Stimulated activated effector memory CD8-positive, alpha-beta T cell treated with anti-CD3 and anti-CD28 coated beads, Interleukin-12 subunit alpha, Interleukin-12 subunit beta, amount 100 ng/mL, for 72 hours (primary cell): ENCODE measurements at regions not wholly inside any gene's neighbourhood (a gene's known extent, or its start where the extent isn't known, plus 50 kb on each side); places are given as distances from the start of the nearest gene placed in this dataset.
A peak's percentile ranks its signal among the peaks of the same experiment; 100 is the strongest.
"Not testable (repeated sequence)": the region's sequence is repeated elsewhere in the genome, so short reads cannot be mapped to it uniquely, and the experiment has no call there.

Source experiments
- ATAC-seq: fragments of 150-1000 bp; cut with Tn5 transposase; 2 replicates; pipeline ENCODE4 v1.10.0; 2021
- DNase-seq, 2 donors: peaks; one replicate each; pipeline ENCODE4 v3.0.0; 2021 to 2022; ENCODE audit warnings: low spot score in 2 of 2
- H3K27ac Mint-ChIP-seq: one replicate; pipeline ENCODE4 v1.8.0; 2022; ENCODE audit warnings: mild to moderate bottlenecking, mixed read lengths
- H3K36me3 Mint-ChIP-seq: one replicate; pipeline ENCODE4 v1.8.0; 2022; ENCODE audit warnings: mild to moderate bottlenecking, mixed read lengths
- H3K4me1 Mint-ChIP-seq: one replicate; pipeline ENCODE4 v1.8.0; 2022; ENCODE audit warnings: mixed read lengths
- H3K4me3 Mint-ChIP-seq: one replicate; pipeline ENCODE4 v1.8.0; 2022; ENCODE audit warnings: mild to moderate bottlenecking, mixed read lengths
- H3K9me3 Mint-ChIP-seq: one replicate; pipeline ENCODE4 v1.8.0; 2022; ENCODE audit warnings: mixed read lengths

DNA sequence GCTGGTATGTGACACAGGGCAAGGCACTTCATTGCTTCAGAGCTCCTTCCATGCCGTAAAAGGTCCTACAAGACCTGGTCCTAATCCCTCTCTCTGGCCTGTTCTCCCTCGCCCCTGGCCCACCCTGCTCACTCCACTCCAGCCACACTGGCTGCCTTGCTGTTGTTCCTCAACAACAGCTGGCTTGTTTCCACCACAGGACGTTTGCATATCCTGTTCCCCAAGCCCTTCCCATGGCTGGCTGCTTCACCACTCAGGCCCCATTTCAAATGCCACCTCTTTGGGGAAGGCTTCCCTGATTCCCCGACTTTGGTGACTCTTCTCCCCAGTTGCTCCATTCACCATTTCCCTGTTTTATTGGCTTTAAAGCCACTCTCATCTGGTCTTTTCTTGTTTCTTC is 129.1 kb upstream of the ALDH3B2 start:
- ATAC-seq, H3K9me3 Mint-ChIP-seq: not testable (repeated sequence)

DNA sequence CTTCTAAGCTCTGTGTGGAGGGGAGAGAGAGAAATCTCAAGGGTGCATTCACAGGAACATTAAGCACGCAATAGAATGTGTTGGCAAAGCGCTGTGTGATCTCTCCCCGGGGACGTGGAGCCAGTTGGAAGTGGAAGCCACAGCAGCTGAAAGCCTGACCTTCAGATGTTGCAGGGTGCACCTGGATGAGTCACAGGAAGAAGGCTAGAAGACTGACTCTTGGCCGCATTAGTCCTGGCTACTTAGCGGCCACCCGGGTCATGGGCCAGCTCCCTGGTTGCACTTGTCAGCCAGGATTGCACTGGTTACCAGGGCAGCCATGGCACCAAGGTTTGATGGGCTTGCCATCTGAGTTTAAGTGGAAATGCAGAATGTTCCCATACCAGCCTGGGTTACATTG is 128.6 kb upstream of the ALDH3B2 start:
- not testable (repeated sequence) for H3K27ac Mint-ChIP-seq, H3K9me3 Mint-ChIP-seq, H3K4me3 Mint-ChIP-seq, DNase-seq, ATAC-seq, H3K36me3 Mint-ChIP-seq
- peaks cover 18% of the 10 kb centered on the region for H3K4me1 Mint-ChIP-seq

More for the DNA sequence above, 129.1 kb upstream of the ALDH3B2 start:
- not testable (repeated sequence) for H3K4me3 Mint-ChIP-seq, H3K36me3 Mint-ChIP-seq, DNase-seq, H3K27ac Mint-ChIP-seq
- H3K4me1 Mint-ChIP-seq: peaks cover 18% of the 10 kb centered on the region

DNA sequence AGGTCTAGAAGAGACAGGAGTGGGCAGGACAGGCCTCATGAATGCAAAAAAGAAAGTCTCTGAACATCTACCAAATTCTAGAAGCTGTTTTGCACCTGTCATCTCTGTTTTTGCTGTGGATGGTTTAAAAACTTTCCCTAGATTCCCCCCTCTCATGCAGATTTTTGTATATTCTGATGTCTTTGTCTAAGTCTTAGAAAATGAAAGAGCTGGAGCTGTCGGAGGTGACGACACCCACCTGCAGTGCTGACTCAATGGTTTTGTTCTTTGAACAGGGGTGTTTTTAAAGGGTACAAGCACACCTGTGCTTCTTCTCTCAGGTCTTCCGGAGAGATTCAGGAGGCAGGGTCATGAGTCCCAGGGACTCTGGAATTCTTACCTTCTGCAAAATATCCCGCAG is 128.2 kb upstream of the ALDH3B2 start:
- not testable (repeated sequence) for H3K9me3 Mint-ChIP-seq, H3K4me3 Mint-ChIP-seq, ATAC-seq, H3K36me3 Mint-ChIP-seq, DNase-seq, H3K27ac Mint-ChIP-seq
- peaks cover 18% of the 10 kb centered on the region for H3K4me1 Mint-ChIP-seq

DNA sequence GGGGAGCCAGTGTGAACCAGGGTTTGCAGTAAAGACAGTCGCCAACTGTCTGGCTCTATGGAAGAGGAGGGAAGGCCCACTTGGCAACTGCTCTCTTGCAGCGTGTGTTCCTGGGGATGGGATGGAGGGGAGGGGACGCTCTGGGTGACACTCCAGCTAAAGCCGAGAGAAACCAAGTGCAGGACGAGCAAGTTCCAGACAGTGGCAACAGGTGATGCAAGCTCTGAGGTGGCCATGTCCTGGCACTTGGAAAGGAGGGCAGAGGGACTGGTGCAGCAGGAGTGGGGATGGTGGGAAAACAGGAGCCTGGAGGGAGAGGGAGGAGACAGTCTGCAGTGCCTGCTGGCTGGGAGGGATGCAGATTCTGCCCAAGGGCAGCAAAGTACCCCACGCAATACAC is 127.0 kb upstream of the ALDH3B2 start:
- not testable (repeated sequence) for H3K27ac Mint-ChIP-seq, H3K4me3 Mint-ChIP-seq, ATAC-seq, H3K36me3 Mint-ChIP-seq, DNase-seq, H3K9me3 Mint-ChIP-seq
- H3K4me1 Mint-ChIP-seq: peaks cover 14% of the 10 kb centered on the region

DNA sequence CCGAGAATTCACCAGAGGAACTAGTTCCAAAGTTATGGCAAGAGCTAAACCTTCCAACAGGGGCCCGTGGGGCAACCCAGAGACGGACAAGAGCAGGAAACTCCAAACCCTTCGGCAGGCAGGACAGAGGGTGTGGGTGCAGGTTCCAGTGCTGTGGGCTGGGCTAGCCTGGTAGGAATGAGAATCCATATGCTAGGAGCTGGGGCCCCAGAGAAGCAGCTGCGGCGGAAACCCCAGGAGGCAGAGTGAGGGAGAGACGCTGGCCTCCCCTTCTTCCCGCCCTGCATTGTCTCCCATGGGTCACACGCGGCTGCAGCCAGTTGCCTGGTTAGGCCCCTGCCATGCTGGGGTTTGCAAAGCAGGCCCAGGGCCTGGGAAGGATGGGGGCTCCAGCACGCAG is 126.2 kb upstream of the ALDH3B2 start:
- ATAC-seq, H3K9me3 Mint-ChIP-seq, DNase-seq, H3K4me3 Mint-ChIP-seq, H3K27ac Mint-ChIP-seq, H3K36me3 Mint-ChIP-seq: not testable (repeated sequence)
- peaks cover 12% of the 10 kb centered on the region for H3K4me1 Mint-ChIP-seq

DNA sequence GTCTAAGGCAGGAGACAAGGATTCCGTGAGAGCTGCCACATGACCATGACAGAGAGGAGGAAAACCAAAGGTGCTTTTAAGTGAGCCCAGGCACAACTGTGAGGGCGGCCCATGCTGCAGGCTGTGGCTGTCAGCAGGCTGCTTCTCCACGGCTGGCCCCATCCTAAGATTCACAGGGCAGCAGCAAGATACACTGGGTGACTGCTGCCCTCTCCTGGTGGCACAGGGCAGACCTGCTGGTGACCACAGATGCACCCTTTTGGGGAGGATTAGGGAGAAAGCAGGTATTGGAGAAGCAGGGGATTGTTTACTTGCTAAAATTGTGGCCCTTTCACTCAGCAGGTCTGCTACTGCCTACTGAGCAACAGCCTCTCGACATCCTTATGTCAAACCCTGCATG is 125.4 kb upstream of the ALDH3B2 start:
- H3K36me3 Mint-ChIP-seq, DNase-seq, H3K27ac Mint-ChIP-seq, H3K9me3 Mint-ChIP-seq, ATAC-seq, H3K4me3 Mint-ChIP-seq: not testable (repeated sequence)
- peaks cover 12% of the 10 kb centered on the region for H3K4me1 Mint-ChIP-seq

DNA sequence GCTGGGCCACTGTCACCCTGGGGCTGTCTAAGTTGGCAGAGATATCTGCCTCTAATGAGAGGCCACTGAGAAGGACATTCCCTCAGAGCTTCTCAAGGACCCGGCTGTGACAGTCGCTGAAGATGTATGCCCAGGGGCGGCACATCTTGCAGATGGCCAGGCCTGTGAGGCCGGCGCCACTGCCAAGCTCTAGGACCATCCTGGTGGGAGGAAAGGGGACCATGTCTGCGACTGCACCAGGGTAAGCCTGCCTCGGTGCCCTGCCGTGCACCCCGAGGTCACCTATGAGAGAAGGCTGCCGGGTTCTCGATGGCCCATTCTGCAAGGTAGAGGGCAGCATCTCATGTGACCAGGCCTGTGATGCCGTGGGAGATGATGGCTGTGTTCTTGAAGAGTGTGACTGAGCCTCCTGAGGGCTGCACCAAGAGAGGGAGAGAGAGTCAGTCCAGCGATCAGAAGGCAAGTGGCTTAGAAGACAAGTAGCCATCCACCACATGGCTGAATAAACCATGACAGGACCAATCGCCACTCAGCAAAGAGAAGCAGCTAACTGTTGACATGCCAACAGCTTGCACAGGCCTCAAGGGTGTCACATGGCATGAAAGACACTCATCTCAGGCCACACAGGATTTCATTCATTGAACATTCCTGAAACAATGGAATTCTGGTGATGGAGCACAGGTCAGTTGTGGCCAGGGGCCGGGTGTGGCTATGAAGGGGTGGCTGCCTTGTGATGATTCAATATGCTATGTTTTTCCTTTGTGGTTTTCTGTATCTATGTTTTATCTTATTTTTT is 123.5 kb upstream of the ALDH3B2 start:
- H3K36me3 Mint-ChIP-seq, H3K9me3 Mint-ChIP-seq, H3K27ac Mint-ChIP-seq, H3K4me3 Mint-ChIP-seq, ATAC-seq, H3K4me1 Mint-ChIP-seq, DNase-seq: not testable (repeated sequence)

DNA sequence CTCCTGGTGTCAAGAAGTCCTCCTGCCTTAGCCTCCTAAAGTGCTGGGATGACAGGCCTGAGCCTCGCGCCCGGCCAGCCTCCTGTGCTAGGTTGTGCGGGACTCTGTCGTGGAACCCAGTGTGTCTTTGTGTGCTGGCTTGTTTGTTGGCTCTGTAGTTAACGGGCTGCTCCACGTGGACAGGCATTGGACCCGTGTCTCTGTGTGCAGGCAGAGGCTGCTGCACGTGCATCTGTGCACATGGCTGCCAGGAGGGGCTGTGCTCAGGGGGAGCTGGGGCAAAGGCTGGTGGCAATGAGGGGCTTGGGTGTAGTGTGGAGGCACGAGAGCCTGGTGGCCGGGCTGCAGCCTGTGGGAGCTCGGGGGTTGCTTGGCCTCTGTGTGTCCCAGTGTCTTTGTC is 121.3 kb upstream of the ALDH3B2 start:
- Mint-ChIP-seq H3K4me1 (peaks cover 13% of the 10 kb centered on the region), H3K27ac (no peak overlapping the region), H3K9me3 (no peaks in the 10 kb centered on the region), H3K4me3 (no peak overlapping the region), H3K36me3 (no peaks in the 10 kb centered on the region)
- DNase-seq (no peak), ATAC-seq (no peak)

DNA sequence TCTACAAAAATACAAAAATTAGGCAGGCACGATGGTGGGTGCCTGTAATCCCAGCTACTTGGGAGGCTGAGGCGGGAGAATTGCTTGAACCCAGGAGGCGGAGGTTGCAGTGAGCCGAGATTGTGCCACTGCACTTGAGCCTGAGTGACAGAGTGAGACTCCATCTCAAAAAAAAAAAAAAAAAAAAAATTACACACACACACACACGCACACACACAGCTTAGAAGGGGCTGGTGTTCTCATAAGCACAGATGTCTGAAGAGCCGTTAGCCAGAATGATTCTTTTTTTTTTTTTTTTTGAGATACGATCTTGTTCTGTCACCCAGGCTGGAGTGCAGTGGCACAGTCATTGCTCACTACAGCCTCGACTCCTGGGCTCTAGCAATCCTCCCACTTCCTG is 119.3 kb upstream of the ALDH3B2 start:
- H3K9me3 Mint-ChIP-seq, DNase-seq, H3K4me3 Mint-ChIP-seq, H3K27ac Mint-ChIP-seq, H3K36me3 Mint-ChIP-seq, ATAC-seq: not testable (repeated sequence)
- H3K4me1 Mint-ChIP-seq: peaks cover 13% of the 10 kb centered on the region

DNA sequence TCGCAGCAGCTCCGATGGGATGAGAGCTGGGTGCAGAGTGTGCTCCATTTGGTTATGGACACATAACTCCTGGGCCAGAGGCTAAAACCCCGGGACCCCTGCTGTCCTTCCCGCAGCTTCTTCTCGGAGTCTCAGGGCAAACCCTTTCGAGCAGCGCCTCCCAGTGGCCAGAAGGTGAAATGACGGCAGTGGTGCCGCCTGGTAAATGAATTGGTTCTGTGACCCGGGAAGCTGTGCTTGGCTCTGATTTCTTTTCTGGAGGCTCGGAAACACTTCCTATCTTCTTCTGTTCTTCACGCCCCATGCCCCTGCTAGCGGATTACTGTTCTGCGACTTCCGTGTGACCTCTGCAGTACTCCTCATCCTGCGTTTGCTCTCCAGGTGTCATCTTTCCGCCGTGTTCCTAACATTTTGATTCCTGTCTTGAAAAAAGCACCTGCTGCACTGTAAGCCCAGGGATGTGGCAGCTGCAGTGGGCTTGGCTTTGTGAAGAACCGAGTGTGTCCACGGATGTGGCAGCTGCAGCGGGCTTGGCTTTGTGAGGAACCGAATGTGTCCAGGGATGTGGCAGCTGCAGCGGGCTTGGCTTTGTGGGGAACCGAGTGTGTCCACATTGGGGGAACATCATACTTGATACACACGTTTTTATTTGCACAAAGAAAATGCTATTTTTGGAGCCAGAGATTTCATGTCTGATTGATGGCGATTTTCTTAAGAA is 118.0 kb upstream of the ALDH3B2 start:
- not testable (repeated sequence) for H3K36me3 Mint-ChIP-seq, ATAC-seq, H3K27ac Mint-ChIP-seq, H3K9me3 Mint-ChIP-seq
- Mint-ChIP-seq H3K4me1 (peaks cover 13% of the 10 kb centered on the region), H3K4me3 (peak overlapping the region; percentile 30)
- peak; percentile 25 to 73 for DNase-seq

DNA sequence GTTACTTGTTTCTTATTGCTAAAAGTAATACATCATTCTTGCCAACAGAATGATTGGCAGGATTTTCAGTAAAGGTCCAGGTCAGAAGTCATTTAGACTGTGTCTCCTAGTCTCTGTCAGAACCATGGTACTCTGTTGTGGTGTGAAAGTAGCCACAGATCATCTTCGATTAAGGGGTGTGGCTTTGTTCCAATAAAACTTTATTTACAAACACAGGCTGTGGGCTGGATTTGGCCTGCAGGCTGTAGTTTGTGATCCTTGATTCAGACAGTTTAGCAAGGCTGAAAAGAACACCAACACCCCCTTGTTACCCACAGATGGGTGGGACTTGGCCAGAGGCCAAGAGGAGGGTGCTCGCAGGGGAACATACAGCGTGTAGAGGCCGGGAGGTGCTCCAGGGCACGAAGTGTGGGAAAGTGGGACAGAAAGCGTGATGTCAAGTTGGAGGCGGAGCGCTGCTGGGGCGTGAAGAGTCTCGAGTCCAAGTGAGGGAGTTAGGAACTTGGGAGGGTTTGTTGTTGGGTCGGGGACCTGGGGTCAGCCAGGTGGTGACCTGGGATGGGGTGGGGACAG is 117.3 kb upstream of the ALDH3B2 start:
- H3K36me3 Mint-ChIP-seq, ATAC-seq, H3K27ac Mint-ChIP-seq, H3K9me3 Mint-ChIP-seq, DNase-seq: not testable (repeated sequence)
- Mint-ChIP-seq H3K4me3 (peak overlapping the region; percentile 30), H3K4me1 (peaks cover 13% of the 10 kb centered on the region)

DNA sequence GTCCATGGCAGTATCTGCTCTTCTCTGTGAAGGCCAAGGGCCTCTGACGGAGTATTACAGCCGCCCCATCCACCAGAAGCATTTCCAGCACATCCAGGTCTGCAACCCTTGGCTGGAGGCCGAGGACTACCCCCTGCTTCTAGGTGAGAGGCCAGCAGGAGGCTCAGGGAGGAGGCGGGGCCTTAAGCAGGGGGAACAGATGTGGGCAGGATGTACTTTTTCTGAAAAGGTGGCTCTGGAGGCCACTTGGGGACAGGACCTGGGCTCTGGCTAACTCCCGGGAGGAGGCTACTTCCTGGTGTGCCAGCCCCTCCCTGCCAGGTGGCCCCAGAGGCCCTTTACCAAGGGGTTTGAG is 113.9 kb upstream of the ALDH3B2 start:
- H3K4me1 Mint-ChIP-seq: peaks cover 13% of the 10 kb centered on the region

DNA sequence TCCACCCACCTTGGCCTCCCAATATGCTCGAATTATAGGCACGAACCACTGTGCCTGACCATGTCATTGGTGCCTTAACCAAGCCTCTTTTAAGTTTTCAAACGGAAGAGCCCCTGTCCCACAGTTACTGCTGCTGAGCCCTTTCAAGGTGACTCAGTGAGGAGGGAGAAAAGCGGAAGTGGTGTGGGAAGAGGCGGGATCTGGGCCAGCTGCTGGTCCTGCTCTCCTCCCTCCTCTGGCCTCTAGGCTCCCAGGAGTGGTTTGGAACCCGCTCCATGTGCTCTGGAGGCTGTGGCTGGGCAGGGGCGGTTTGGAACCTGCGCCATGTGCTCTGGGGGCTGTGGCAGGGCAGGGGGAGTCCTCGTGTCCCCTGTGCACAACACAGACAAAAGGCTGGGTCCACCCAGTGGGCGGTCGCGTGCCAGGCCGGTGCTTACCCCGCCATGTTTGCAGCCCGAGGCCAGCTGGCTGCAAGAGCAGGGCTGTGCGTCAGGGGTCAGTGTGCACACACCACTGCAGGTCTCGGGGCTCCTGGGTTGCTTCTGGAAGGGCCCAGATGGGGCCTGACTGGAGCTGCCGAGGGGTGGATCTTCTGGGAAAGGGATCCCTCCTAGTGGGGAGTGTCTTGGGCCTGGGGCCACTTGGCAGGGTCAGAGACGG is 113.4 kb upstream of the ALDH3B2 start:
- not testable (repeated sequence) for H3K9me3 Mint-ChIP-seq, DNase-seq, ATAC-seq, H3K4me3 Mint-ChIP-seq, H3K27ac Mint-ChIP-seq, H3K36me3 Mint-ChIP-seq
- H3K4me1 Mint-ChIP-seq: peaks cover 13% of the 10 kb centered on the region

More for the DNA sequence above, 113.9 kb upstream of the ALDH3B2 start:
- DNase-seq, H3K36me3 Mint-ChIP-seq, H3K27ac Mint-ChIP-seq, H3K4me3 Mint-ChIP-seq, H3K9me3 Mint-ChIP-seq, ATAC-seq: not testable (repeated sequence)

DNA sequence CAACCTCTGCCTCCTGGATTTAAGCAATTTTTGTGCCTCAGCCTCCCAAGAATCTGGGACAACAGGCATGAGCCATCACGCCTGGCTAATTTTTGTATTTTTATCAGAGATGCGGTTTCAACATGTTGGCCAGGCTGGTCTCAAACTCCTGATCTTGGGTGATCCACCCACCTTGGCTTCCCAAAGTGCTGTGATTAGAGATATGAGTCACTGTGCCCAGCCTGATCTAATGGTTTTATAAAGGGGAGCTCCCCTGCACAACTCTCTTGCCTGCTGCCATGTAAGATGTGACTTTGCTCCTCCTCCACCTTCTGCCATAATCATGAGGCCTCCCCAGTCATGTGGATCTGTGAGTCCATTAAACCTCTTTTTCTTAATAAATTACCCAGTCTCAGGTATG is 107.5 kb upstream of the ALDH3B2 start:
- not testable (repeated sequence) for H3K9me3 Mint-ChIP-seq, H3K4me3 Mint-ChIP-seq, H3K36me3 Mint-ChIP-seq, H3K27ac Mint-ChIP-seq, H3K4me1 Mint-ChIP-seq, DNase-seq, ATAC-seq

DNA sequence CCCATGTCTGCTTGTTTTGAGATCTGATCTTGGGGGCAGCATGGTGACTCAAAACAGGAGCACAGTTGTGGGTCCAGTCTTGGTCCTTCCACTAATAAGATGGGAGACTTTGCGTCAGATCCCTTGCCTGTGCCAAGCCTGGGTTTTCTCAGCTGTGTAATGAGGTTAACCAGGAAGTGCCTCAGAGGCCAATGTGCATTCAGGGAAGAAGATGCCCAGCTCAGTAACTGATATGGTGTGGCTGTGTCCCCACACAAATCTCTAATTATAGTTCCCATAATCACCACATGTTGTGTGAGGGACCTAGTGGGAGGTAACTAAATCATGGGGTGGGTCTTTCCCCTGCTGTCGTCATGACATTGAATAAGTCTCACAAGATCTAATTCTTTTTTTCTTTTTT is 107.1 kb upstream of the ALDH3B2 start:
- not testable (repeated sequence) for ATAC-seq, H3K9me3 Mint-ChIP-seq, H3K4me1 Mint-ChIP-seq, H3K27ac Mint-ChIP-seq, H3K36me3 Mint-ChIP-seq, H3K4me3 Mint-ChIP-seq, DNase-seq
